Duodenal mucosa (tissue), 2 donors: ENCODE measurements at regions not wholly inside any gene's neighbourhood (a gene's known extent, or its start where the extent isn't known, plus 50 kb on each side); places are given as distances from the start of the nearest gene placed in this dataset.

Experiments used
- H3K27ac ChIP-seq: one replicate; pipeline ENCODE4 v1.7.0; 2013; ENCODE audit warnings: low read depth, low read length
- H3K27me3 ChIP-seq, 2 donors: one replicate each; pipeline ENCODE4 v1.7.0; 2013; ENCODE audit warnings: low read length in 2 of 2, control low read depth in 1 of 2; ENCODE audit not compliant: insufficient read depth in 2 of 2, control insufficient read depth in 1 of 2
- H3K36me3 ChIP-seq, 2 donors: one replicate each; pipeline ENCODE4 v1.7.0; 2013; ENCODE audit warnings: low read length in 2 of 2, control low read depth in 1 of 2; ENCODE audit not compliant: insufficient read depth in 2 of 2, control insufficient read depth in 1 of 2
- H3K4me1 ChIP-seq, 2 donors: one replicate each; pipeline ENCODE4 v1.7.0; 2013; ENCODE audit warnings: low read length in 2 of 2, control low read depth in 1 of 2; ENCODE audit not compliant: insufficient read depth in 2 of 2, control insufficient read depth in 1 of 2
- H3K4me3 ChIP-seq, 2 donors: one replicate each; pipeline ENCODE4 v1.7.0; 2013; ENCODE audit warnings: low read length in 2 of 2, low read depth in 1 of 2
- H3K9ac ChIP-seq, 2 donors: one replicate each; pipeline ENCODE4 v1.7.0; 2013; ENCODE audit warnings: low read length in 2 of 2, low read depth in 1 of 2
- H3K9me3 ChIP-seq, 2 donors: one replicate each; pipeline ENCODE4 v1.7.0; 2013; ENCODE audit warnings: low read length in 2 of 2, control low read depth in 1 of 2; ENCODE audit not compliant: control insufficient read depth in 1 of 2

DNA sequence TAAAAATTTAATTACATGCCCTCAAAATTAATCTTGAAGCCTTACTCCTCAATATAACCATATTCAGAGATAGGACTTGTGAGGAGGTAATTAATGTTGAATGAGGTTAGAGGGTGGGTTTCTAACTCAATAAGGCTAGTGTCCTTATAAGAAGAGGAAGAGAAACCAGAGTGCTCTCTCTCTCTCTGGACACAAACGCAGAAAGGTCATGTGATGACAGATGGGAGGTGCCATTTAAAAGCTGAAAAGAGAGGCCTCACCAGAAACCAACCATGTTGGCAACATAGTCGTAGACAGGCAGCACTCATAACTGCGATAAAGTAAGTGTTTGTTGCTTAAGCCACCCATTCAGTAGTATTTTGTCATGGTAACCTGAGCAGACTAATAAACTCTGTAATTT lies 378.5 kb upstream of the LMO3 start:
- Histone ChIP-seq H3K9ac (no peak overlapping the region), H3K27ac (no peak overlapping the region)

DNA sequence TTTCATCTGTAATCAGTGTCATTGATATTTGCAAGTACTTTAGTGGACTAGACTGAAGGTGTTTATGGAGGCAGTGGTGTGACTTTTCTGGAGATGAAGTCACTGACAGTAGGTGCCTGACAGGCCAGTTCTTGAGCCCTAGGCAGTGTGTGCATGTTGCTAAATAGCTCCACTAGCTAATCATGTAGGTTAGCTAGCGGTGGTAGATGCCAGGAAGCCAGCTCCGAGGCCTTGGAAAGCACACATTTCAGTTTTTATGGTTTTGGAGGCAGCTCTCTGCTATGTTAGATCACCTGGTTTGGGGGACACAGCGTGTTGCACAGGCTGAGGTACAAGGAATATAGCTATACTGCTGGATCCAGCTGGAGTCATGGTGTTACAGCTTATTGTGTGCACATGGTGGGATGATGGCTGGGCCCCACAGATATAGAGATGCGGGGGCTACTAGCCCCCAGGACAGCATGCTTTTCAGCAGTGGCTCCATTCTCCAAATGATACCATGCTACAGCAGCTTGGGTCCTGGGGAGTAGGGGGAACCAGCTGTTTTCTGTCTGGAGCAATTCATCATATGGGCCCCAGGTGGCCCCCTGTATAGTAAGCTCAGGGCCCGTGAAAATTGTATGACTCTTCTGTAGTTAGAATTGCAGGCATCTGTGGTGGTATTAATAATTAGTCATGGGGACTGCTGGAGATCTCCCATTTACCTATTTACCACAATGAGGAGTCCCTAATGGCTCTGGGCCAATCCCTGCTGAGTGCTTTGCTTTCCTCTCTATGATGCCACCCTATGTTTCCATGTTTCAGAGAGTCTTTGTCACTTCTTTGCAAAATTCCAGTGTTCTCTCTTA lies 367.2 kb upstream of the LMO3 start:
- H3K4me1 ChIP-seq: no peaks in the 10 kb centered on the region
- H3K36me3 ChIP-seq: no peaks in the 10 kb centered on the region
- H3K4me3 ChIP-seq: no peak overlapping the region
- no peak overlapping the region for H3K27ac ChIP-seq
- H3K9me3 ChIP-seq: peaks cover 2 to 8% of the 10 kb centered on the region in 2 donors
- H3K27me3 ChIP-seq: no peaks in the 10 kb centered on the region
- H3K9ac ChIP-seq: no peak overlapping the region

More for the DNA sequence above, 378.5 kb upstream of the LMO3 start:
- H3K9me3 ChIP-seq: peaks cover 0 to 3% of the 10 kb centered on the region in 2 donors
- H3K36me3 ChIP-seq: no peaks in the 10 kb centered on the region
- no peaks in the 10 kb centered on the region for H3K4me1 ChIP-seq
- no peak overlapping the region for H3K4me3 ChIP-seq
- H3K27me3 ChIP-seq: no peaks in the 10 kb centered on the region

DNA sequence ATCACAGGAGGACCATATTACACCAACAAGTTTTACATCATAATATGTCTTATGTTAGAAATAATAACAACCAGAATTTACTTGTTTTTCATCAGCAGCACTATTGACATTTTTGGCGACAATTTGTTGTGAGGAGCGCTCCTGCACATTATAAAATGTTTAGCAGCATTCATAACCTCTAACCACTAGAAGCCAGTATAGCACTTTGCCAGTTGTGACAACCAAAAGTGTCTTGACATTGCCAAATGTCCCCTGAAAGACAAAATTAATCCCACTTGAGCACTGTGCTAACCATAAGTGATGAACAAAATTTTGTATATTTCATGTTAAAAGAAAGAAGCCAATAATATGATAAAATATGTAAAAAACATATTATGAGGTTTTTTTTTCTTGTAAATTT lies 356.9 kb upstream of the LMO3 start:
- Histone ChIP-seq H3K9me3 (no peaks in the 10 kb centered on the region), H3K4me3 (no peak overlapping the region), H3K9ac (no peak overlapping the region)

DNA sequence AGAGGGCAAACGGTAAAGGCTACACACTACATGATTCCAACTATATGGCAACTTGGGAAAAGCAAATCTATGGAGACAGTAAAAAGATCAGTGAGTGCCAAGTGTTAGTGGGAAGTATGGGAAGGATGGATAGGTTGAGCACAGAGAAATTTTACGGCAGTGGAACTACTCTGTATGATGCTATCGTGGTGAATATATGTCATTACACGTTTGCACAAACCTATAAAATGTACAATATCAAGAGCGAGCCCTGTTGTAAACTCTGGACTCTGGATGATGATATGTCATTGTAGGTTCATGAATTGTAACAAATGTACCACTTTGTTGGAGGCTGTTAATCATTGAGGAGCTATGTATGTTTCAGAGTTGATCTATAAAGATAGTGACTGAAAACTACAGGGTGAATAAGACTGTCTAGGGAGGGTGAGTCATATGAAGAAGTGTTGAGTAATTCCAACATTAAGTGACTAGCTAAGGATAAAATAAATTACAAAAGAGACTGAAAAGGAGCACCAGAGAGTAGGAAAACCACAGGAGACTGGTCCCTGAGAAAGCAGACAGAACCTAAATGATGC lies 349.2 kb upstream of the LMO3 start:
- Histone ChIP-seq H3K36me3 (no peaks in the 10 kb centered on the region), H3K4me3 (no peak overlapping the region), H3K4me1 (no peaks in the 10 kb centered on the region), H3K9ac (no peak overlapping the region), H3K27me3 (no peaks in the 10 kb centered on the region), H3K27ac (no peak overlapping the region), H3K9me3 (no peaks in the 10 kb centered on the region)

More for the DNA sequence above, 356.9 kb upstream of the LMO3 start:
- no peaks in the 10 kb centered on the region for H3K4me1 ChIP-seq
- no peaks in the 10 kb centered on the region for H3K36me3 ChIP-seq
- H3K27ac ChIP-seq: no peak overlapping the region
- H3K27me3 ChIP-seq: no peaks in the 10 kb centered on the region

DNA sequence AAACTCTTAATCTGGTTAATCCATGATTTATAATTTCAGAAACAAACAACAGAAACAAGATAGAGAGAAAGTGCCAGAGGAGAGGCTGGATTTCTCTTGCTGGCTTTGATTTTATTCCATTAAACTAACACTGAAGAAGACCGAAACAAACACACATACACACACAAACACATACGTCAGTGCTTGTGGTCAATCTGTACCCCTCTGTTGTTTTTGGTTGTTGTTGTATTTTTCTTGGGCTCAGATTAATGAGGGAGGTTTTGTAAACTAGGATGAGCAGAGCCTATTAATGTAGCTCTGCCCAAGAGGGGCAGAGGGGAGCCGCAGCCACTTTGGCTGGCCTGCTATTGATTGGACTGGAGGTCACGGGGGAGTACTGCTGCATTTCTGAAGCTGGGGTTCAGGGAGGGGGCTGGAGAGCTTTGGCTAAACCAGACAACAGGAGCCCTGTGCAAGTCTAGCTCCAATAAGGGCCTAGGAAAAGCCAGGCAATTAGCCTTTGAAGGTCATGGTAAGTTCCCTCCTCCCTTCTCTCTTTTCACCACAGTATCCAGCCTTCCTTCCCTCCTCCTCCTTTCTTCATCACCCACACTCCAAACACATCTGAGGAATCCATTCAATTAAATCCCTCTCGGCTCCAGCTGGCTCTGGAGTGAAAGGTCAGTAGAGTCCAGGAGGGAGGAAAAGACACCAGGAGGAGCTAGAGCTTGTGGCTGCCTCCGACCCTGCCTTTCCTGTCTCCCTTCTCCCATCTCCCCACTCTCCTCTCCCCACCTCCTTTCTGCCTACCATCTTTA lies 344.1 kb upstream of the LMO3 start:
- no peaks in the 10 kb centered on the region for H3K4me1 ChIP-seq
- H3K27ac ChIP-seq: no peak overlapping the region
- H3K9ac ChIP-seq: no peak overlapping the region
- no peaks in the 10 kb centered on the region for H3K9me3 ChIP-seq
- H3K36me3 ChIP-seq: no peaks in the 10 kb centered on the region
- H3K4me3 ChIP-seq: no peak overlapping the region
- no peaks in the 10 kb centered on the region for H3K27me3 ChIP-seq

DNA sequence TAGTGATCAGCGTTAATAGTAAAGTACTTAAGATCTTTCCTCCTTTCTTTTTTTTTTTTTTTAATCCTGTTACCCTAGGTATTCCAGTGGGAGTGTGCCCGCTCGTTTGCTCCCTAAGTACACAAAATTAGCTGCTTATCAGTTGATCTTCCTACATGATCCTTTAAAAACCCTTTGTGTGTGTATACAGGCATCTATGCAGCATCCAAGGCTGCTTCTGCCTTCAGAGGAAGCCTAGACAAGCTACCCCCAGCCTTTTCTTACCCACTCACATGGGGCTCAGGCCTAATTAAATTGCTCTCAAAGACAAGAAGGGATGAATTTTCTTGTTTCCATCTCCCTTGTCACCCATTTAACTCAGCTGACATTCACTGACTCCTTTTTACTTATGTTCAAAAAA lies 343.4 kb upstream of the LMO3 start:
- Histone ChIP-seq H3K4me1 (no peaks in the 10 kb centered on the region), H3K27me3 (no peaks in the 10 kb centered on the region), H3K4me3 (no peak overlapping the region), H3K36me3 (no peaks in the 10 kb centered on the region), H3K9me3 (no peaks in the 10 kb centered on the region), H3K27ac (no peak overlapping the region), H3K9ac (no peak overlapping the region)

DNA sequence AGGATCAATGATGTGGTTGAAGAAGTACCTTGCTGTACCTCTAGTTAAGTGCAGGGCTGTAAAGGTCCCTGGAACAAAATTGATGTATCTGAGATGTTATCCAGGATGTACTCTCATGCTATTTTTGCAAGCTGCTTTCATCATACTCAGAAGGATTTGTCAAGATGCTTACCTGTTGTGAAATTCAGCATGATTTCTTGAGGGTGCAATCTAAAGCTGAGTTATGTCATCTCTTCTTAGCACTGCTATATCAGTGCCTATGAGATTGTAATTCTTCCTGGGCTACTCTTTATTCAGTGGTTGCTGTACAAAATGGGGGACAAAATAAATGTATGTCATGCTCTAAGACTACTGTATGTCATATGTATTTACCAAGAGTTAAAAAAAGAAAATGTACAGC lies 340.7 kb upstream of the LMO3 start:
- Histone ChIP-seq H3K4me3 (no peak overlapping the region), H3K9me3 (no peaks in the 10 kb centered on the region), H3K27me3 (no peaks in the 10 kb centered on the region), H3K27ac (no peak overlapping the region), H3K9ac (no peak overlapping the region), H3K4me1 (no peaks in the 10 kb centered on the region), H3K36me3 (no peaks in the 10 kb centered on the region)

DNA sequence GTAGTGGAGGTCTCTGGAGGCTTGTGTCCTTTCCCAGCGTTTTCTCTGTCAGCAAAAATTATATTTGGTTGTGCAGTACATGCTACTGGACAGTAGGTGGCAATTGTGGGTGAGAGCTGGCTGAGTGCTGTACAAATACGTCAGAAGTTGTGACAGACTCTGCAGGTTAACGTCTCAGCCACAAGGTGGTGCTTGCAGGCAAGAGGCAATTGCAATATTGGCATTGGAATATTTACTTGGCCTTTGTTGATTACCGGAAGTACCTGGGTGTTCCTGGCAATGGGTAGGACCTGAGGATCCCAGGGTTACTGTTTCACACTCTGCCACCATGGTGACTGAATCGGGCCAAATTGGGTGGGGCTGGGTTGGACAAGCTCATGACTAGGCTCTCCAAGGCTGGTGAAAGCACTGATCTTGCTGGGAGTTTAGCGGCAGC lies 333.9 kb upstream of the LMO3 start:
- Histone ChIP-seq H3K9ac (no peak overlapping the region), H3K4me3 (no peak overlapping the region), H3K4me1 (no peaks in the 10 kb centered on the region), H3K36me3 (no peaks in the 10 kb centered on the region), H3K27ac (no peak overlapping the region), H3K9me3 (peaks cover 0 to 2% of the 10 kb centered on the region in 2 donors), H3K27me3 (no peaks in the 10 kb centered on the region)

DNA sequence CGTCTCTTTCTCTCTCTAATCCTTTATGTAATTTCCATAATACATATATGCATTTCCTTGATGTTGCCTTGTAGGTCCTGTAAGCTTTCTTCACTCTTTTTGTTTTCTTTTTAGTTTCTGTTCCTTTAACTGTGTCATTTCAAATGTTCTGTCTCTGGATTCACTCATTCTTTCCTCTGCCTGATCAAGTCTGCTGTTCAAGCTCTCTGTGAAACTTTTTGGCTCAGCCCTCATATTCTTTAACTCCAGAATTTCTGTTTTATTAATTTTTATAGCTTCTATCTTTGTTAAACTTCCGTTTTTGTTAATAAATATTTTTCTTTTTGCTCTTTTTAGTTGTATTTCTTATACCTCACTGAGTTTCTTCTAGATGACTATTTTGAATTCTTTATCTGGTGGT lies 321.3 kb upstream of the LMO3 start:
- Histone ChIP-seq H3K9ac (no peak overlapping the region), H3K36me3 (no peaks in the 10 kb centered on the region), H3K27me3 (no peaks in the 10 kb centered on the region), H3K4me3 (no peak overlapping the region), H3K27ac (no peak overlapping the region), H3K4me1 (no peaks in the 10 kb centered on the region), H3K9me3 (peaks cover 0 to 8% of the 10 kb centered on the region in 2 donors)

DNA sequence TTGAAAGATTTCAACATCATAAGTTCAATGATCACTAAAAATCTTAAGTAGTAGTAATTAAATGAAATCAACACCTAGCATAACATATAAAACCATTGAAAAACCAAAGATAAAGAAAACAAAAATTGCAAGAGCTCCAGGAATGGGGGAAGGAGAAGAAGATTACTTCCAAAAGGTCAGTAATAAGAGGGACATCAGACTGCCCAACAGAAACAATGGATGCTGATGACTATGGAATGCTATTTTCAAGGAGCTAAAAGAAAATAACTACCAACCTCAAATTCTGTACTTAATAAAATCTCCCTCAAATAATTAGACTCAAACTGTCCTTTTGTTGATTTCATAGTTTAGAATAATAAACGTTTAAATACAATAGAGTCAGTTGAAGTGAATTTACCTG lies 314.5 kb upstream of the LMO3 start:
- Histone ChIP-seq H3K27me3 (no peaks in the 10 kb centered on the region), H3K4me3 (no peak overlapping the region), H3K9me3 (peaks cover 0 to 4% of the 10 kb centered on the region in 2 donors), H3K27ac (no peak overlapping the region), H3K36me3 (no peaks in the 10 kb centered on the region), H3K4me1 (no peaks in the 10 kb centered on the region), H3K9ac (no peak overlapping the region)
